ENCODE measurements at regions not wholly inside any gene's neighbourhood (a gene's known extent, or its start where the extent isn't known, plus 50 kb on each side); places are given as distances from the start of the nearest gene placed in this dataset.
"Not testable (repeated sequence)": the region's sequence is repeated elsewhere in the genome, so short reads cannot be mapped to it uniquely, and the experiment has no call there.

DNA sequence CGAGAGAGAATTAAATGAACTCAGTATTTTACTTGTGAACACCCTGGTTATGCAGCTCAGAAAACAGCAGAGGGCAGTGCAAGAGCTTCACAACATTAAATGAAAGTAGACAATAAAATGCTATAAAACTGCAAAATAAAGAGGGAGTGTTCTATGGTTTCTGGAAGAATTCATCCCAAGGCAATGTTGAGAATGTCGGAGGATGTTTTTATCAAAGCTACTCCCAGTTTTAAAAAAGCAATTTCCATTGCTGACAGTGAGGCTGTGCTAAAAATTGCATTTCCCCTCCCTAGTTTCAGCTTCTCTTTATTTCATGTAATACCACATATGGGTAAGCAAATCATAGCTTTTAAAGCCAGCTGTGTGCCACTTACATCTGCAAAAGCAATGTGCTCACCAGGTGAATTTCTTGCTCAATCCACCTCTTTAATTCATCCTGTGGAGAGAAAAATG is 296.8 kb downstream of the RAB38 start:
- peak; percentile 17 for DNase-seq (ENCODE audit: low spot score)

DNA sequence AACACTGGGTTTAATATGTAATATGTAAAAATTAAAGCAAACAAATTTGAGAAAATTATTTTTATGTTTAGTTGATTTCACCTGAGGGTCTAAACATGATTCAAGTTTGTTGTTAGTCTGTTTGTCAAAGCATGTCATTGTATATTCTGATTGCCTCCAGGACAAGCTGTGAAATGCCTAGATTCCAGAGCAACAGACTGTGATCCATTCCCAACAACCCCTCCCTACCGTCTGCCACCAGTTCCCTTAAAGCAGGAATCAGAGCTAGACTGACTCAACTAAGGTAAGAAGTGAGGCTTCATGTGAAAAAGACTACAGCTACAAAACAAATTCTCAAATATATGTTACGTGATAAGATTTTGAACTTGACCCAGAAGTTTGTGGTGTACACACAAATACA is 304.2 kb downstream of the RAB38 start:
- DNase-seq (ENCODE audit: low spot score): no peak

DNA sequence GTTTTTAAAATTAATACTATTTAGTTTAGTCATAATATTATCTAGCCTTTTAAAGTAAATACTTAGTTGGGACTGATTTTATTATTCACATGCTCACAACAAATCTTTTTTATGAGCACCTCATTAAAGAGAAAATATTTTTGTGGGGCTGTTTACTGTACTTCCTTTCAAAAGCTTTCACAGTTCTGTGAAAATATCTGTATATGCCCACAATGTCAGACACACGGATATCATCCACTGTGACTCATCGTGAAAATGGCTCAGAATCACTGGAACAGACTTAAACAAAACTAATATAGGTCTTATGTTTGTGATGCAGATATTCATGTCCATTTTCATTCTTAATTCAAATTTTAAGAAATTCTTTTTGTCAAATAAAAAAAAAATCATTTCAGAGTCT is 305.2 kb downstream of the RAB38 start:
- no peak for DNase-seq (ENCODE audit: low spot score)

DNA sequence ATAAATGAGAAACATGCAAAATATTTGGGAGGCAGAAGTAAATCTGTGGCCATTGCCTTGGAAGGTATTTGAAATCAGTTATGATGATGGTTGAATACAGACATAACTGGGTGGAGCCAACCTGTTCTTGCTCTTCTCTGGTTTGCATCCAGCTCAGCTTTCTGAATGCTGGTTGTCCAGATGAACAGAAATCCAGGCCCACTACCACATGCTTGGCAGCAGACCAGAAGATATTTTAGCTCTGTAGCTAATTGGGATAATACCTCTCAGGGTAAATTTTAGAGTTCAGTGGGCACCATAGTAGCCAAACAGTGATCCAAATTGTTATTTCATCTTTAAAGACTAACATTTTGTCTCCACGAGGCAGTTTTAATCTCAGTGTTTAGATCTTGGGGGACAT is 308.3 kb downstream of the RAB38 start:
- no peak for DNase-seq (ENCODE audit: low spot score)

DNA sequence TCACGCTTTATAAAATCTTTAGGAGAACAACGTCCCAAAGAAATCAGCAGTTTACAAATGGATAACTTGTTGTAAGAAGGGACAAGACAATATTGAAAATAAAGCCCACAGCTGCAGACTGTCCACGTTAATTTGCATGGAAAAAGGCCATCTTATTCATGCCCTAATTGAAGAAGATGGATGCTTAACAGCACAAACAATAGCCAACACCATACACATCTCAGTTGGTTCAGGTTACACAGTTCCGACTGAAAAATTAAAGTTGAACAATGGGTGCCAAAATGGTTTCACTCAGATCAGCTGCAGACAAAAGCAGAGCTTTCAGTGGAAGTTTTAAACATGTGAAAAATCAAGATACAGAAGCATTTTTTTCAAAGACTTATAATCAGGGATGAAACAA is 314.2 kb downstream of the RAB38 start:
- no peak for DNase-seq (ENCODE audit: low spot score)

DNA sequence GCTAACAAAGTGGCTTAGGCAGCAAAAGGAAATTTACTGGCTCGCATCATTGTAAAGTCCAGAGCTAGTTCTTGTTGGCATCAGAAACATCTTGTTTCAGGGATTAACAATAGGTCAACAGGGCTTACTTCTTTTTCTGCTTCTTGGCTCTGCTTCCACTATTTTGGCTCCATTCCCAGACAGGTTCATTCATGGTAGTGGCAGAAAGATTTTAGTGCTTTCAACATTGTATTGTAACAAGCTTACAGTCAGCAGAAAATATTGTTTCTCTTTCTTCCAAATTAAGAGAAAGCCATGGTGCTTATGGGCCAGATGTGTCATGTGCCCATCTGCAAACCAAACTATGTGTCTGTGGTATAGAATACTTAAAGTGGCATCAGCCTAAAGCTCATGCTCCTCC is 315.6 kb downstream of the RAB38 start:
- DNase-seq (ENCODE audit: low spot score): peak; percentile 47

DNA sequence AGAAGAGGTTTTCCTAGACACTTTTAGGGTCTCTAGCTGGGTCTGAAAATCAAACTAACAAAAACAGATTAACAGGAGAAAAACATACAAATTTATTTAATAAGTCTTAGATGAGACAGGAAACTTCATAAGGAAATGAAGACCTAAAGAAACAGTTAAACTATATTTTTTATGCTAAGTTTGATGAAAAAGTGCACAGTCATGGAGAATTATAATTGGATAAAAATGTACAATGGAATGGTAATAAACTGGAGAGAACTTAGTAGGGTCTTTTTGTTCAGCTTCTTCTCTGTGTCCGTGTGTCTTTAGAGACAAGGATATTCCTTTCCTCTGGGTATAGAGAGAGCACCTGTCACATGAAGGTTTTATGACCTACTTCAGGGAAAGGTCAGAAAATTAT is 323.4 kb downstream of the RAB38 start:
- no peak for DNase-seq (ENCODE audit: low spot score)

DNA sequence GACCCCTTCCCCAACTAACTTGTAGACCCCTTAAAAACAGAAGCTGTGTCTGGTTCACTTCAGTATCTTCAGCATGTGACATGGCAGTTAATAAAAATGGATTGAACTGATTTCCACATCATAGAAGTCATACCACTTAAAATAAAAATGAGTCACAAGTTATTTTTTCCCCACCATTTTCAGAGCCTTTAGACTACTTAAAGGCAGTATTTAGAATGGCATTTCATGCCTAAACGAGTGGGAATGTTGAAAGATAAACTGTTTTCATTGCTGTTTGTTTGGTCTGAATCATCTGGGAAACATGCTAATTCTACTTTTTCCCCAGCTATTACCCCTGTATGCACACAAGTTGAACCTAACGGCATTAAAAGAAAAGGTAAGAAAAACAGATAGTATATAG is 324.0 kb downstream of the RAB38 start:
- DNase-seq (ENCODE audit: low spot score): no peak

DNA sequence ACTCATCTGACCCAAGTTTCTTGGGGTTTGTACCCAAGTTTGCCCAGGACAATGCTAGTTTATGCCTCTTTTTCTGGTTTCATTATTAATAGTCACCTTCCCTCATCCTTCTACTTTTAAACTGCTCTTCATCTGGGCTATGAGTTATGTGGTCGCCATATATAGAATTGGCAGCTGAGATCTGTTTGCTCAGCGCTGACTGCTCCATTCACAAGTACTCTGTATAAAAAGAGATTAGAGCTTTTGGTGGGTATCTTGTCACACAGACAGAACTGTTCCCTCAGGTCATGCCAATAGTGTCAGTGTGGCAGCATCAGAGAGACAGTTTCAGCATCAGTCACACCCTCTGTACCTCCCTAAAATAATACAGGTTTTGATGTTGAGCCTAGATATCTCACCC is 326.0 kb downstream of the RAB38 start:
- no peak for DNase-seq (ENCODE audit: low spot score)

DNA sequence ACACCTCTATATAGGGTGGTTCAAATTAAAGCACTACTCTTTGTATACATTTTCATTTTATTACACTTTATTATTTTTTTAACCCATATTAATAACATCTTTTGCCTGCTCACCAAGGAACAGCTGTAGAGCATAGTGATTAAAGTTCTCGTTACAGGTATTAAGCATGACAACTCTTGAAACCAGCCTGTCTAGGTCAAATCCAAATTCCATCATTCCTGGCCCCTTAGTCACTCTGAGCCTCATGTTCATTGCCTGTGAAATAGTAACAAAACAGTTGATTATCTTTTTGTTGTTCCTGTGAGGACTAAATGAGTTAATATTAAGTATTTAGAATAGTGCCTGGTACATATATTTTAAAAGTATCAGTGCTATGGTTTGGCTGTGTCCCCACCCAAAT is 334.5 kb downstream of the RAB38 start:
- DNase-seq (ENCODE audit: low spot score): no peak

DNA sequence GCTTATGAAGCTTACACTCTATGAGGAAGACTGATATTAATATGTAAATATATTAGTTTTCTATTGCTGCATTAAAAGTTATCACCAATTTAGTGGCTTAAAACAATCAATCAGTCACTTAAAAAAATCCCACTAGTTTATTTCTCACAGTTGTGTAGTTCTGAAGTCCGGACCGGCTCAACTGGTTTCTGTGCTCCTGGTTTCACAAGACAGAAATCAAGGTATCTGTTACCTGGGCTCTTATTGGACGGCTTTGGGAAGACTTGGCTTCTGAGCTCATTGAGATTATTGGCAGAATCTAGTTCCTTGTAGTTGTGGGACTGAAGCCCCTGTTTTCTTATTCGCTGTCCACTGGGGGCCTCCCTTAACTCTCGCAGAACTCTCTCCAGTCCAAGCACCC is 343.0 kb downstream of the RAB38 start:
- DNase-seq (ENCODE audit: low spot score): peak; percentile 21

DNA sequence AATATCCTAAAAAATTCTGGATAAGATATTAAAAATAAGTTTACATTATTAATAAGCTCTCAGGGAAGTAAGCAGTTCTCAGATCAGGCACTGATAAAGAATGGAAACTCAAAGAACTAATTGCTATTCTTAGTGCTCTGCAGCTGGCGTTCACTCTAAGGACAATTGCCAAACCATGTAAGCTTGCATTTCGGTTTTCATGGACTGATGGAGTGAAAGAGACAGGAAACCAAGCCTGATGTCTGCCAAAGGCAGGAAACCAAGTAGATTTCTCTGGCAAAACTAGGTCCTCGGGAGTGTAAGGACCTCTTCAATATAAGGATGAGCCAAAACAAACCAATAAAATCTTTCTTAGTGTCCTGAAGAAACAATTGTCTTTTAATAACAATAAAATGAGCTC is 355.2 kb downstream of the RAB38 start:
- no peak for DNase-seq (ENCODE audit: low spot score)

DNA sequence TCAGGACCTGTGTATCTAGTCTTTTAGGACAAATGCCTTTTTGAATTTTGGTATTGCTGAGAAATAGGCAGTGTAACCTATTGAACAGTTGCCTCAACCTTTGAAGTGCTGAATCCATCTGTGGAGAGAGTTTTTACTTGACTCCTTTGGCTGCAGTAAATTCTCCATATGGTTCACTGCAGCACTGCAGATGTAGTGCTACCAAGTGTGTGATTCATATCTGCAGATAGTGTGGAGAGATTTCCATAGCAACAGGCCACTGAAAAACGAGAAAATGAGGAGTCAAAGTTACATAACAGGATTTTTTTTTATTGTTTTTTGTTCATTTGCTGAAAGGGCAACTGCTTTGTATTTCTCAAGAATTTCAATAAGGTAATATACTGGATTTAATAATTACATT is 356.1 kb downstream of the RAB38 start:
- no peak for DNase-seq (ENCODE audit: low spot score)

DNA sequence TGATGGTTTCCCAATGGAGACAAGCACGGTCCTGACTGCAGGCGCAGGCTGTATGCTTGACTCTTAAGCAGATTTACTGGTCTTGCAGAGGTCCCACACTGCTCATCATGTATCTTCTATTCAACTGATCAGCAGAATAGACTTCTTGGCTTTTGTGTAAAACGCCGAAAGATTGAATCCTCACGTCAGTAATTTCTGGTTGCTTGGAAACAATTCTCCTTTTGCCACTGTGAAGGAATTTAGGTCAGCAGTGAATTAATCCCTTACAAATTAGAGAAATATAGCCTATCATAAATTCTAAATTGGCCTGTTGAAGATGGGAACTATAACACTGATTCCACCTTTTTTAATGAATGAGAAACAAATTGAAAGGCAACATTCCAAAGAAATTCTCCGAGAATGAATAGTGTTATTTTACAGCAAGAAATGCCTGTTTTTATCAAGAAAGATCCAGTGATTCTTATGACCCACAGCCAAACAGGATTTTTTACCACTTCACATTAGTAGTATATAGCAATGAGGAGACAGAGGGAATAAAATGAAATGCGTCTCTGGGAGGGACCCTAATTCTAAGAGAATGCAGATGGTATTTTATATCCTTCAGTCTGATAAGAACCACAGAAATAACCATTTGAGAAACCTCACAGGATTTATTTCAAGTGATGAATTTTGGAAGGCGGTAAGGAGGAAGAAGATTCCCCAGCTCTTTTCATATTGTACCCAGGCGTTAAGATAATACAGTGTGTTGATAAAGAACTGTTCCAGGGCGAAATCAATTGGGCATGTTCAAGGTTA is 362.5 kb downstream of the RAB38 start:
- DNase-seq (ENCODE audit: low spot score): no peak

DNA sequence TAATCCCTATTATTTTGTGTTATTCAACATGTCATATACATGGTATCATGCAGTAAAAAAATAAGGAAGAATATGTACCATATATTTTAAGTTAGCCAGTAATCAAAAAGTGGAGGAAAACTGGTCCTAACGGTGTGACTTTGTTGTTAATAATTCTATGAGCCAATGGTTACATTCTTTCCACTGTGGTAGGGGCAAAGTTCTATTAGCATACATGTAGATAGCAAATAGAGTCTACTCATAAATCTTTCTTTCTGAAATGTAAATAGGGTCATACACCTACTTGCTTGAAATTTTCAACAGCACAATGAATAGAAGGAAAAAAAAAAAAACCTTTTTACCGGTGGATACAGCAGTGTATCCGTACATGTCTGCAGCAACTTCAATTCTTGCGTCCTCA is 364.8 kb downstream of the RAB38 start:
- no peak for DNase-seq (ENCODE audit: low spot score)

DNA sequence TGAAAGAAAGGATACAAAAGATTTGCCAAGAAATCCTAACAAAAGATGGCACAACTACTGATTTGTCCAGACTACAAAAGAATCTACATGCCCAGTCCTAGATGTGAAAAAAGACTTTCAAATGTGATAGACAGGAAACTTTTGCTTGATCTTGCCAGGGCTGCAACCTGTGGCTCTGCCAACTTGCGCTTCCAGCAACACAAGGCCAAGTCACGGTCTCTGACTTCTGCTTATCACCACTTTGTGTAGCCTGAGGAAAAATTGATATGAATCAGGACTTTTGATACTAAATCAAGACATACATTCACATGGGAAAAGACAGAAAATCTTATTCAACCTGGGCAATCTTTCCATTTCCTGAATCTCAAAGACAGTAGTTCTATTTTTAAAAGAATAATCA is 366.0 kb downstream of the RAB38 start:
- no peak for DNase-seq (ENCODE audit: low spot score)

DNA sequence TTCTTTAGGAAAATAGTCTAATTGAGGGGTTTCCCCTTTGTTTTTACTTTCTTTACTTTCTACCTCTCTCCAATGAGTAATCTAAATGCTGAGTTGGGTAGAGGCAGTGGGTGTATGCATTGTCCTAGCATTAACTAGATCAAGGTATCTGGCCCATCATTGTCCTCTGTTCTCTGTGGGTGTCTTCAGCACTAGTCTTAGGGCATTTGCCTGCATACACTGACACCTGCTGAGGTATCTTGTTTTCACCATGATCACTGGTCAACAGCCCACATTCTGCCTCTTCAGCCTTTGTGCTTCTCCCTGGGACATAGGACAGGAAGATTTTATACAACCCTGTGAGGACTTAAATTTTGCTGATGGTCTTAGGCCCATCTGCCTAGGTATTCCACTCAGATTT is 371.1 kb downstream of the RAB38 start:
- DNase-seq (ENCODE audit: low spot score): no peak

DNA sequence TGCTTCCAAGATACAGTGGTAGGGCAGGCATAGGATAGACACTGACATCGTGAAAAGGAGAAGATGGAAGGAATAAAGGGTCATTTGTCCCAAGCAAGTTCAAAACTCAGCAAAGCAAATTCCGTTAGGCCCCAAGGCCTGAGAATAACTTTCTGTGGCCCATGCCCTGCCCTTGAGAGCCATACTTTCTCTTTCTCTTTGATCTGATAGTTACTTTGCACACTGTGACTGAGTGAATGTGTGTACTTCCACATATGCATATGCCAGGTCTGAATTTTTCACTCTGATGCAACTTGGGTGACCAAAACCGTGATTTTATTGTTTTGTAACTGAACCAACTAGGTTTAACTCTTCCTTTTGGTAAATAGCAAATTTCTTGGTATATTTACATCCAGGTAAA is 371.5 kb downstream of the RAB38 start:
- DNase-seq (ENCODE audit: low spot score): no peak

DNA sequence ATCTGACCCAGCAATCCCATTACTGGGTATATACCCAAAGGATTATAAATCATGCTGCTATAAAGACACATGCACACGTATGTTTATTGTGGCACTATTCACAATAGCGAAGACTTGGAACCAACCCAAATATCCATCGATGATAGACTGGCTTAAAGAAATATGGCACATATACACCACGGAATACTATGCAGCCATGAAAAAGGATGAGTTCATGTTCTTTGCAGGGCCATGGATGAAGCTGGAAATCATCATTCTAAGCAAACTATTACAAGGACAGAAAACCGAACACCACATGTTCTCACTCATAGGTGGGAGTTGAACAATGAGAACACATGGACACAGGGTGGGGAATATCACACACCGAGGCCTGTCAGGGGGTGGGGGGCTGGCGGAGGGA is 390.4 kb downstream of the RAB38 start:
- DNase-seq (ENCODE audit: low spot score): not testable (repeated sequence)

DNA sequence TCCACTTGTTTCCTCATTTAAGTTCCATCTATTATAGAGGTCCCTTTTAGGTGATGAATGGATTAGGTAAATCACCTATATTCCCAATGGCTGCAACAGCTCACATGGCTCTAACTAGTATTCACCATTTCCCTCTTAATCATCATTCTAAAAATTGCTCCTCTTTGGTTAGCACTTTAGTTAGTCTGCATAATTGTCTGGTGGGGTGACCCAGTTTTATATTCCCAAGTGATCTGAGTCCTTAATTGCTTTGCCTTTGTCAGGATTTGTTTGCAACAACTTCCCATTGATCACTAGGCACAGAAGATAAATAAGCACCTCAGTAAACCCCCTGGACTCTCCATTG is 395.2 kb downstream of the RAB38 start:
- no peak for DNase-seq (ENCODE audit: low spot score)

DNA sequence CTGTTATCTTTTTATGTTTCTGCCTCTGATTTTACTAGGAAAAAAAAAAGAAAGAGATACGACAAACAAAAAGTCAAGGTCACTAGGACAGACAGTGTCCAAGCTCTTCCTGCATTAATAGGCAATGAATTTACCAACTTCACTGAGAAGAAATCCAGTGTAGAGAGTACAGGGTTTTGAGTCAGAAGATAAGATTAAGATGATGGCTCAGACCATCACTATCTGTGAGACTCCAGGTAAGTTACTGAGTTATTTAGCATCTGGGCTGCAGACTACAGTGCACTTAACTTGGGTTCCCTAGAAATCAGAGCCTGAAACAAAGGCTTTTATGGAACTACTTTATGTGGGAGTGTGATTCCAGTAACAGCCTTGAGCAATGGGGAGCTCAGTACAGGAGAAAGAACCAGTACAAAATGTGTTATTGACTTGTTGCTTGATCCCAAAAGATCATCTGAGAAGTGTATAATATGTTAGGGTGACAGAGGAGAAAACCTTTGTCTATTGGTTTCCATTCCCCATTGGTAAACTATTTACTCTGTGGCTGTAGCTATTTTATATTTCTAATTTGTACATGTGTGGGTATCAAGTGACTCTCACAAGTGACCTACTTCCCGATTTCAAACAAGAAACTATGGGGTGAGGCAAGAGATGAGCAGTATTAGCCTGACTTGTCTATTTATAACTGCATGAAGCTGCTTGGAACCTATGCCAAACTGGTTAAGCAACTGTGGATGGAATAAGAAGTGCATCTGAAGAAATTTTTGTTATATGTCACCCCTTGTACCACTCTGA is 395.8 kb downstream of the RAB38 start:
- DNase-seq (ENCODE audit: low spot score): no peak

DNA sequence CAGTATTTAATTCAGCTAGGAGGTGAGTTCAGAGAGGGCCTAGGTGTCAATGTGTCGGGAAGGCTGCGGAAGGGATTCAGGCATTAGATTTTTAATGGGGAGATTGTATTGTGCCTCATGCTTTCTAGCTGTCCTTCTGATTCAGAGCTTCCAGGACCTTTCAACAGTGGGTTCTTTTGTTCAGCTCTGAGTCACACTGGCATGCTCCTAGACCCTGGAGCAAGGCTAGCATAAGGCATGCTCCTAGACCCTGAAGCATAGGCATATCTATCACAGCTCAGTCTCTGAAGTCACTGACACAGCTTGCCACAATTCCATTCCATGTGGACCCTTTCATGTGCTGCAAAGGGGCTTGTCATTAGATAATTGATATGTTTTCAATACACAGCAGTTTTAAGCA is 396.9 kb downstream of the RAB38 start:
- DNase-seq (ENCODE audit: low spot score): no peak

DNA sequence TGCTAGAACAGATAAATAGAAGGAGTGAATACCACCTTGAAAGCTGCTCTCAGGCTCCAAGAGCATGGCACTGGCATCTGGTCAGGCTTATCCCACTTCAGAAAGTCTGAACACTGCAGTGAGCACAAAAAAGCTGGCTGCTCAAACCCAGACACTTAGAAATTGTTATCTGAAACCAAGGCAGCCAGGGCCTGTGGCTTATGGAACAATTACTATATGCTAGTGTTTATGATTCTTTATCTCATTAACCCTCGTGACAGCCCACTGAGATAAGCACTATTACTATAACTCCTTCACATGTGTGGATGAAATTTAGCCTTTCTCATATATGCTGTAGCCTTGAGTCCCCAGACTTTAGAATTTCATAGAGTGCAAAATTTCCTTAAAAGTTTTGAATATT is 400.2 kb downstream of the RAB38 start:
- no peak for DNase-seq (ENCODE audit: low spot score)

DNA sequence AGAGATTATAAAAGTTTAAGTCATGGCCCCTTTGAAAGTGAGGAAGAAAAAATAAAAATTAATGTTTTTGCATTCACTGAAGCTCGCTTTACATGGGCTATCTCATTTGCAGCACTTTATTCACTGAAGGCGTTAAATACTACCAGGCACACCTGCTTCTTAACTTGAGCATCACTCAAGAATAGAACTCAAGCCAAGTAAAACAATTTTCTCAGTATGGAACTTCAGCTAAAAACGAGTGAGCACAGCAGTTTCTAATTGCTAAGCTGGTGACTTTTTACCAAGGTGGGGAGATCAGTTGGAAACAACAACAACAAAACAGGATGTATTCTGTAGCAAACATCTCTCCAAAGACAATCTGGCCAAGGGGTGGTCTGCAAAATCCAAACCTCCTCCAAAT is 405.6 kb downstream of the RAB38 start:
- DNase-seq (ENCODE audit: low spot score): no peak

All from mucosa of gallbladder (tissue), 1 donor.